ENCODE measurements at regions not wholly inside any gene's neighbourhood (a gene's known extent, or its start where the extent isn't known, plus 50 kb on each side); places are given as distances from the start of the nearest gene placed in this dataset.
A peak's percentile ranks its signal among the peaks of the same experiment; 100 is the strongest.

- H3K79me2 ChIP-seq (ENCODE audit: control insufficient read depth, insufficient read depth, low read length, unreplicated experiment): no peaks in the 10 kb centered on the region
- no peaks in the 10 kb centered on the region for H3K36me3 ChIP-seq (ENCODE audit: insufficient read depth, low read length)
- H3K4me1 ChIP-seq (ENCODE audit: control insufficient read depth, insufficient read depth, low read length, unreplicated experiment): peaks cover 23% of the 10 kb centered on the region
- no peaks in the 10 kb centered on the region for H3K27me3 ChIP-seq (ENCODE audit: insufficient read depth, low read length)
- no peak overlapping the region for H2AFZ ChIP-seq (ENCODE audit: low read length, unreplicated experiment)
- H3K27ac ChIP-seq (ENCODE audit: low read depth, low read length): peak overlapping the region; percentile 22; the same call in 1 of the 2 replicates
- no peak overlapping the region for H3K4me3 ChIP-seq (ENCODE audit: low read depth, low read length)
These were observed 682.1 kb downstream of the KCNA4 start for GRCh38 chr11:29334776-29335130.

- peak overlapping the region; percentile 19; the same call in 1 of the 2 replicates for H3K4me3 ChIP-seq (ENCODE audit: low read depth, low read length)
- H3K27ac ChIP-seq (ENCODE audit: low read depth, low read length): peak overlapping the region; percentile 37; the same call in 1 of the 2 replicates
- H3K36me3 ChIP-seq (ENCODE audit: insufficient read depth, low read length): no peaks in the 10 kb centered on the region
- H2AFZ ChIP-seq (ENCODE audit: low read length, unreplicated experiment): peak overlapping the region; percentile 74
- H3K4me1 ChIP-seq (ENCODE audit: control insufficient read depth, insufficient read depth, low read length, unreplicated experiment): peaks cover 28% of the 10 kb centered on the region
- H3K79me2 ChIP-seq (ENCODE audit: control insufficient read depth, insufficient read depth, low read length, unreplicated experiment): no peaks in the 10 kb centered on the region
- no peaks in the 10 kb centered on the region for H3K27me3 ChIP-seq (ENCODE audit: insufficient read depth, low read length)
These were observed 682.6 kb downstream of the KCNA4 start for GRCh38 chr11:29333993-29334775.

GRCh38 chr11:29331451-29332010 lies 685.3 kb downstream of the KCNA4 start:
- no peaks in the 10 kb centered on the region for H3K79me2 ChIP-seq (ENCODE audit: control insufficient read depth, insufficient read depth, low read length, unreplicated experiment)
- H3K4me1 ChIP-seq (ENCODE audit: control insufficient read depth, insufficient read depth, low read length, unreplicated experiment): peaks cover 32% of the 10 kb centered on the region
- no peaks in the 10 kb centered on the region for H3K27me3 ChIP-seq (ENCODE audit: insufficient read depth, low read length)
- no peaks in the 10 kb centered on the region for H3K36me3 ChIP-seq (ENCODE audit: insufficient read depth, low read length)
- no peak overlapping the region for H2AFZ ChIP-seq (ENCODE audit: low read length, unreplicated experiment)
- H3K4me3 ChIP-seq (ENCODE audit: low read depth, low read length): no peak overlapping the region
- H3K27ac ChIP-seq (ENCODE audit: low read depth, low read length): no peak overlapping the region

DNA sequence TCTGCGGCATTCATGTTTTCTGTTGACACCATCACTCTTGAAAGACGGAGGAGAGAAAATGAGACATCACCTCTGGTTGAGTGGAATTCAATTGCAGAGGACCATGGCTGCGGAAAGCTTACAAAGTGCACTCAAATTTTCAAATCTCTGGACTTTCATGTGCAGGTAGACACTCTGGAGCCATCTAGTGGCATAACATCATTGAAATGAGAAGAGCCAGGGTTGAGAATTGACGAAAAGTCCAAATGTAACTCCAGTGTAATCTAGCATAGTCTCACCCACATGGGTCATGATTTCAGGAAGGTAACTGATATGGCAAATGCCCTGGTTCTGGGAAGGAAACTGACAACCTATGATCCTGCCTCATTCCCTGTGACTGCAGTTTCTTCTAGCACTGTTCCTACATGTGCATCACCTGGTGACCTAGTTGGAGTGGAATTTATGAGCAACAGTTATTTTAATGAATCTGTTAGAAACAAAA lies 687.8 kb downstream of the KCNA4 start:
- H3K27me3 ChIP-seq (ENCODE audit: insufficient read depth, low read length): no peaks in the 10 kb centered on the region
- peak overlapping the region; percentile 58 for H3K27ac ChIP-seq (ENCODE audit: low read depth, low read length)
- peak overlapping the region; percentile 45 for H2AFZ ChIP-seq (ENCODE audit: low read length, unreplicated experiment)
- no peaks in the 10 kb centered on the region for H3K79me2 ChIP-seq (ENCODE audit: control insufficient read depth, insufficient read depth, low read length, unreplicated experiment)
- H3K4me3 ChIP-seq (ENCODE audit: low read depth, low read length): no peak overlapping the region
- no peaks in the 10 kb centered on the region for H3K36me3 ChIP-seq (ENCODE audit: insufficient read depth, low read length)
- H3K4me1 ChIP-seq (ENCODE audit: control insufficient read depth, insufficient read depth, low read length, unreplicated experiment): peaks cover 35% of the 10 kb centered on the region

DNA sequence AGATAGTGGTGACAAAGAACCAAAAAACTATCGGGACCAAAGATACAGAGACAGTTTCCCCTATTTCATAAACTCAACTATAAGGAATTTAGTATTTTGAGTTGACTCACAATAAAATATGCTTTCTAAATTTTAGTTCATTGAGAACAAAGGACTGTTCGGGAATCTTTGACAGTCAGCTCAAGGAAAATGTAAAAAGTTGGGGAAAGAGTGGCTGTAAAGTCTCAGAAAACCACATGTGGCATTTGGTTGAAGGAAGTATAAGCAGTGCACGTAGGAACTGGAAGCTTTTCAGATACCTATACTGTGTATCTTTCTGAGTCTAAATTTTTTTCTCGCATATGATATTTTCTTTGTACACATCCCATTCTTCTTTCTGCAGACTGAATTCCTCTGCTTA lies 688.9 kb downstream of the KCNA4 start:
- Histone ChIP-seq H2AFZ (ENCODE audit: low read length, unreplicated experiment) (peak overlapping the region; percentile 45), H3K27ac (ENCODE audit: low read depth, low read length) (peak overlapping the region; percentile 58), H3K79me2 (ENCODE audit: control insufficient read depth, insufficient read depth, low read length, unreplicated experiment) (no peaks in the 10 kb centered on the region), H3K4me3 (ENCODE audit: low read depth, low read length) (no peak overlapping the region), H3K36me3 (ENCODE audit: insufficient read depth, low read length) (no peaks in the 10 kb centered on the region), H3K27me3 (ENCODE audit: insufficient read depth, low read length) (no peaks in the 10 kb centered on the region), H3K4me1 (ENCODE audit: control insufficient read depth, insufficient read depth, low read length, unreplicated experiment) (peaks cover 33% of the 10 kb centered on the region)

DNA sequence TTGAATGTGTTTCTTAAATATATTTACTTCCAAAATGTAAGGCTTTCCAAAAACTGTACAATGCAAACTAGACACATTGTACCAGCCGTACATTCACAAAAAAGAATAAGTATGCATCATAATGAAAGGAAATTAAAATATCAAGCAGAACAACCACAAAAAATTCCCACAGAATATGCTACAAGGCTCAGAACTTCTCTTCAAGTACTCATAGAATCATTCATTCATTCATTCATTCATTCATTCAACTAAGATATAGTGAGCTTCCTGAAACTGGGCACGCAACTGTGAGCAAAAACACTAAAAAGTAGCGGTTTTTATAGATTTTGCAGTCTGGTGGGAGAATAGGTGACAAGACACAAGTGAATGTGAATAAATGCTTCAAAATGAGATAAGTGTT lies 690.1 kb downstream of the KCNA4 start:
- H3K27me3 ChIP-seq (ENCODE audit: insufficient read depth, low read length): no peaks in the 10 kb centered on the region
- no peaks in the 10 kb centered on the region for H3K79me2 ChIP-seq (ENCODE audit: control insufficient read depth, insufficient read depth, low read length, unreplicated experiment)
- no peaks in the 10 kb centered on the region for H3K36me3 ChIP-seq (ENCODE audit: insufficient read depth, low read length)
- H3K27ac ChIP-seq (ENCODE audit: low read depth, low read length): no peak overlapping the region
- peaks cover 42% of the 10 kb centered on the region for H3K4me1 ChIP-seq (ENCODE audit: control insufficient read depth, insufficient read depth, low read length, unreplicated experiment)
- H3K4me3 ChIP-seq (ENCODE audit: low read depth, low read length): no peak overlapping the region
- no peak overlapping the region for H2AFZ ChIP-seq (ENCODE audit: low read length, unreplicated experiment)

GRCh38 chr11:29324328-29324727 lies 692.5 kb downstream of the KCNA4 start:
- Histone ChIP-seq H3K27ac (ENCODE audit: low read depth, low read length) (peak overlapping the region; percentile 47), H2AFZ (ENCODE audit: low read length, unreplicated experiment) (peak overlapping the region; percentile 45), H3K79me2 (ENCODE audit: control insufficient read depth, insufficient read depth, low read length, unreplicated experiment) (no peaks in the 10 kb centered on the region), H3K4me3 (ENCODE audit: low read depth, low read length) (no peak overlapping the region), H3K4me1 (ENCODE audit: control insufficient read depth, insufficient read depth, low read length, unreplicated experiment) (peaks cover 60% of the 10 kb centered on the region), H3K27me3 (ENCODE audit: insufficient read depth, low read length) (no peaks in the 10 kb centered on the region), H3K36me3 (ENCODE audit: insufficient read depth, low read length) (no peaks in the 10 kb centered on the region)

DNA sequence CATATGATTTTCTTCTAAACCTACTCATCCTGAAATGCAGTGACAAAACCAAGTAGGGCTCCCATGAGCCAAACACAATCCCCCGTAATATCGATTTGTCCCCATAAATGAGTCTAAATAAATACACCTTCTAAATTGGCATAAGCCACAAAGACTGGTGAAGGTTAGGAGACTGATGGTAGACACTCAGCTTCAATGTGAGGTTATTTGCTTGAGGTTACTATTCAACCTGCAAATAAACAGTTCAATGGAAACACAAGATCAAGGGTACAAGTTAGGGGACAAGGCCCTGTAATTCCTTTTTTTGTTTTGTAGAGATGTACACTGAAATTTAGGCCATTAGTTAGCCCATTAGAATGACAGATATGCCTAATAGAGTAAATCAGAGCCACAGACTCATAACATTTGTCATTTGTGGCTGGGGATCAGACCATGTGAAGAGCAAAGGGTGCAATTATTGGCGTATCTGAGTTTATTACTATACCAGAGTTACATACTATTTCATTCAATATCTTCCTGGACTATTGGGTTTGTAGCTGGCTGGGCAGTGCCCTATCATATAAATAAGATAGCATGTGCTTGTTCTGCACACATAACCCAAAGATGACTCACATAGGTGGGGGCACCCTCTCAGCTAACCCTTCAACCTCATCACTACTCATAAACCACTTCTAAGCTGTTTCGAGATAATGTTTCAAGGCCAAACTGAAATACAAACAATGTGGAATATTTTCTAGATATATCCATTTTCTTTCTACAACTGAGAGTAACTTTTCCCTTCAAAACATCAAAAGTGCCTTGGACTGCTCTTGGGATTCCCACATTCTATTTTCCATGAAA lies 695.3 kb downstream of the KCNA4 start:
- peak overlapping the region; percentile 73 for H3K27ac ChIP-seq (ENCODE audit: low read depth, low read length)
- no peaks in the 10 kb centered on the region for H3K79me2 ChIP-seq (ENCODE audit: control insufficient read depth, insufficient read depth, low read length, unreplicated experiment)
- H3K27me3 ChIP-seq (ENCODE audit: insufficient read depth, low read length): no peaks in the 10 kb centered on the region
- H3K36me3 ChIP-seq (ENCODE audit: insufficient read depth, low read length): no peaks in the 10 kb centered on the region
- peaks cover 65% of the 10 kb centered on the region for H3K4me1 ChIP-seq (ENCODE audit: control insufficient read depth, insufficient read depth, low read length, unreplicated experiment)
- no peak overlapping the region for H2AFZ ChIP-seq (ENCODE audit: low read length, unreplicated experiment)
- no peak overlapping the region for H3K4me3 ChIP-seq (ENCODE audit: low read depth, low read length)

- H3K27ac ChIP-seq (ENCODE audit: low read depth, low read length): no peak overlapping the region
- no peaks in the 10 kb centered on the region for H3K79me2 ChIP-seq (ENCODE audit: control insufficient read depth, insufficient read depth, low read length, unreplicated experiment)
- H2AFZ ChIP-seq (ENCODE audit: low read length, unreplicated experiment): no peak overlapping the region
- no peaks in the 10 kb centered on the region for H3K36me3 ChIP-seq (ENCODE audit: insufficient read depth, low read length)
- peaks cover 65% of the 10 kb centered on the region for H3K4me1 ChIP-seq (ENCODE audit: control insufficient read depth, insufficient read depth, low read length, unreplicated experiment)
- H3K4me3 ChIP-seq (ENCODE audit: low read depth, low read length): no peak overlapping the region
- H3K27me3 ChIP-seq (ENCODE audit: insufficient read depth, low read length): no peaks in the 10 kb centered on the region
These were observed 696.6 kb downstream of the KCNA4 start for GRCh38 chr11:29320196-29320595.

- Histone ChIP-seq H3K4me3 (ENCODE audit: low read depth, low read length) (no peak overlapping the region), H3K27me3 (ENCODE audit: insufficient read depth, low read length) (no peaks in the 10 kb centered on the region), H3K36me3 (ENCODE audit: insufficient read depth, low read length) (no peaks in the 10 kb centered on the region), H3K79me2 (ENCODE audit: control insufficient read depth, insufficient read depth, low read length, unreplicated experiment) (no peaks in the 10 kb centered on the region), H3K27ac (ENCODE audit: low read depth, low read length) (no peak overlapping the region), H2AFZ (ENCODE audit: low read length, unreplicated experiment) (no peak overlapping the region), H3K4me1 (ENCODE audit: control insufficient read depth, insufficient read depth, low read length, unreplicated experiment) (peaks cover 56% of the 10 kb centered on the region)
These were observed 697.6 kb downstream of the KCNA4 start for GRCh38 chr11:29319210-29319609.
